GM23338 (cell line): ENCODE measurements at regions not wholly inside any gene's neighbourhood (a gene's known extent, or its start where the extent isn't known, plus 50 kb on each side); places are given as distances from the start of the nearest gene placed in this dataset.

Source experiments
- ATAC-seq: fragments of 200-7000 bp; cut with Tn5 transposase; 3 replicates; pipeline ENCODE4 v1.9.1; 2020
- DNase-seq: peaks from one replicate; pipeline ENCODE4 v3.0.0-alpha.2; 2015; ENCODE audit warnings: low spot score
- H2AFZ ChIP-seq: fragments of 200-600 bp; sonication (generic); 2 replicates; pipeline ENCODE4 v1.8.0; 2016; ENCODE audit warnings: antibody characterized with exemption, mild to moderate bottlenecking, moderate library complexity
- H3F3A ChIP-seq: fragments of 200-600 bp; sonication (generic); replicated peaks from 2 replicates; pipeline ENCODE4 v1.8.0; 2017; ENCODE audit warnings: antibody characterized with exemption, mixed run types, low read depth
- H3K27ac ChIP-seq: fragments of 200-600 bp; sonication (generic); 2 replicates; pipeline ENCODE4 v1.6.1; 2016; ENCODE audit warnings: low read depth
- H3K27me3 ChIP-seq: fragments of 200-600 bp; sonication (generic); 2 replicates; pipeline ENCODE4 v1.8.0; 2016; ENCODE audit warnings: mild to moderate bottlenecking, mixed run types, moderate library complexity; ENCODE audit not compliant: insufficient read depth
- H3K36me3 ChIP-seq: fragments of 200-600 bp; sonication (generic); 2 replicates; pipeline ENCODE4 v1.8.0; 2016; ENCODE audit warnings: mild to moderate bottlenecking; ENCODE audit not compliant: insufficient read depth
- H3K4me1 ChIP-seq: fragments of 200-600 bp; sonication (generic); 2 replicates; pipeline ENCODE4 v1.8.0; 2016; ENCODE audit warnings: mild to moderate bottlenecking, moderate library complexity; ENCODE audit not compliant: insufficient read depth
- H3K4me2 ChIP-seq: fragments of 200-600 bp; sonication (generic); 2 replicates; pipeline ENCODE4 v1.7.1; 2017; ENCODE audit warnings: mixed run types
- H3K4me3 ChIP-seq: fragments of 200-600 bp; sonication (generic); 2 replicates; pipeline ENCODE4 v1.6.1; 2016; ENCODE audit warnings: mixed run types
- H3K79me2 ChIP-seq: fragments of 200-600 bp; sonication (generic); replicated peaks from 2 replicates; pipeline ENCODE4 v1.8.0; 2017; ENCODE audit warnings: mild to moderate bottlenecking; ENCODE audit not compliant: insufficient read depth
- H3K9me2 ChIP-seq: fragments of 200-600 bp; sonication (generic); 2 replicates; pipeline ENCODE4 v1.8.0; 2017; ENCODE audit not compliant: insufficient read depth
- H4K20me1 ChIP-seq: fragments of 200-600 bp; sonication (generic); replicated peaks from 2 replicates; pipeline ENCODE4 v1.8.0; 2017; ENCODE audit warnings: mild to moderate bottlenecking; ENCODE audit not compliant: insufficient read depth
- H3K27ac Mint-ChIP-seq: 2 replicates; pipeline ENCODE4 v1.8.0; 2020; ENCODE audit warnings: inconsistent platforms, mild to moderate bottlenecking, moderate library complexity, mixed read lengths
- H3K27me3 Mint-ChIP-seq: 3 replicates; pipeline ENCODE4 v1.8.0; 2022; ENCODE audit warnings: low read depth, mild to moderate bottlenecking, moderate library complexity, mixed read lengths, inconsistent platforms; ENCODE audit not compliant: insufficient read depth, poor library complexity
- H3K36me3 Mint-ChIP-seq: 3 replicates; pipeline ENCODE4 v1.8.0; 2021; ENCODE audit warnings: low read depth, mild to moderate bottlenecking, inconsistent platforms, moderate library complexity, mixed read lengths
- H3K4me1 Mint-ChIP-seq: 3 replicates; pipeline ENCODE4 v1.8.0; 2020; ENCODE audit warnings: mild to moderate bottlenecking, inconsistent platforms, mixed read lengths
- H3K4me3 Mint-ChIP-seq: 3 replicates; pipeline ENCODE4 v1.8.0; 2021; ENCODE audit warnings: moderate library complexity, mild to moderate bottlenecking, inconsistent platforms, mixed read lengths
- H3K9me3 Mint-ChIP-seq: 3 replicates; pipeline ENCODE4 v1.8.0; 2020; ENCODE audit warnings: moderate library complexity, mild to moderate bottlenecking, inconsistent platforms, mixed read lengths
- CREB1 ChIP-seq: fragments of 250-450 bp; sonication (Bioruptor Pico); IDR thresholded peaks from 2 replicates; pipeline ENCODE4 v1.5.0; 2020; ENCODE audit warnings: low read depth, mild to moderate bottlenecking, moderate library complexity
- CTCF ChIP-seq, 2 experiments: fragments of 200-600 bp in 1 of 2; sonication (generic) in 1 of 2; conservative IDR thresholded peaks; 2 replicates each; pipeline versions ENCODE4 v1.5.1 to v1.6.1; 2016 to 2017; ENCODE audit warnings: antibody characterized with exemption in 2 of 2, low read depth in 2 of 2, mild to moderate bottlenecking in 2 of 2, moderate library complexity in 1 of 2
- ETS1 ChIP-seq: IDR thresholded peaks from 2 replicates; pipeline ENCODE4 v1.6.1; 2016; ENCODE audit warnings: antibody characterized with exemption
- EZH2phosphoT487 ChIP-seq: fragments of 200-600 bp; sonication (generic); IDR thresholded peaks from one replicate; pipeline ENCODE4 v1.8.1; 2018; ENCODE audit warnings: antibody characterized with exemption; ENCODE audit not compliant: unreplicated experiment
- JUNB ChIP-seq: IDR thresholded peaks from one replicate; pipeline ENCODE4 v1.6.1; 2016; ENCODE audit warnings: antibody characterized with exemption; ENCODE audit not compliant: unreplicated experiment
- NANOG ChIP-seq: IDR thresholded peaks from 2 replicates; pipeline ENCODE4 v1.6.1; 2016; ENCODE audit warnings: antibody characterized with exemption, borderline replicate concordance
- POLR2AphosphoS5 ChIP-seq: IDR thresholded peaks from 2 replicates; pipeline ENCODE4 v1.6.1; 2016; ENCODE audit warnings: antibody characterized with exemption, low read depth
- REST ChIP-seq: IDR thresholded peaks from one replicate; pipeline ENCODE4 v1.6.1; 2018; ENCODE audit warnings: antibody characterized with exemption; ENCODE audit not compliant: unreplicated experiment
- STAT1 ChIP-seq: IDR thresholded peaks from one replicate; pipeline ENCODE4 v1.6.1; 2016; ENCODE audit warnings: antibody characterized with exemption; ENCODE audit not compliant: unreplicated experiment
- ZNF114 ChIP-seq: fragments of 250-450 bp; sonication (Bioruptor Pico); IDR thresholded peaks from 2 replicates; pipeline ENCODE4 v1.5.0; 2020; ENCODE audit warnings: mild to moderate bottlenecking, moderate library complexity
- ZNF331 ChIP-seq: fragments of 250-450 bp; sonication (Bioruptor Pico); IDR thresholded peaks from 2 replicates; pipeline ENCODE4 v1.5.0; 2020; ENCODE audit warnings: low read depth, mild to moderate bottlenecking, moderate library complexity

- H3K36me3 Mint-ChIP-seq = no peaks in the 10 kb centered on the region
- H3K27me3 Mint-ChIP-seq = no peaks in the 10 kb centered on the region
- no peaks in the 10 kb centered on the region for H3K27me3 ChIP-seq
- ATAC-seq (no peak), DNase-seq (no peak)
- H3K36me3 ChIP-seq = no peaks in the 10 kb centered on the region
- 0 out of 2 replicates have a peak overlapping the region, but pooled peaks have one; percentile 45 for H2AFZ ChIP-seq
- no peak overlapping the region for H3K27ac Mint-ChIP-seq
- H3K27ac ChIP-seq = no peak overlapping the region
- no peaks in the 10 kb centered on the region for H3K9me3 Mint-ChIP-seq
- peaks cover 28% of the 10 kb centered on the region for H3K4me1 Mint-ChIP-seq
- TF ChIP-seq REST (no peak), ZNF114 (CRISPR knock-in tag) (no peak)
- H3K9me2 ChIP-seq = no peaks in the 10 kb centered on the region
- H3K4me2 ChIP-seq = no peak overlapping the region
- H3K4me3 Mint-ChIP-seq = no peak overlapping the region
- no peak overlapping the region for H3K4me3 ChIP-seq
- H3F3A ChIP-seq = no peaks in the 10 kb centered on the region
- H3K79me2 ChIP-seq = no peaks in the 10 kb centered on the region
- peaks cover 3% of the 10 kb centered on the region; the same call in 1 of the 2 replicates for H3K4me1 ChIP-seq
- no peaks in the 10 kb centered on the region for H4K20me1 ChIP-seq
Observed at GRCh38 chr6:90896075-90896547, 309.2 kb upstream of the MAP3K7 start.

GRCh38 chr6:90895299-90896074, 308.6 kb upstream of the MAP3K7 start:
- H3F3A ChIP-seq = no peaks in the 10 kb centered on the region
- H3K4me2 ChIP-seq = no peak overlapping the region
- no peak for DNase-seq
- H3K4me1 ChIP-seq = peaks cover 9% of the 10 kb centered on the region
- Mint-ChIP-seq H3K9me3 (no peaks in the 10 kb centered on the region), H3K27ac (no peak overlapping the region), H3K4me3 (no peak overlapping the region), H3K4me1 (peaks cover 34% of the 10 kb centered on the region), H3K36me3 (no peaks in the 10 kb centered on the region), H3K27me3 (no peaks in the 10 kb centered on the region)
- no peaks in the 10 kb centered on the region for H4K20me1 ChIP-seq
- no peaks in the 10 kb centered on the region for H3K79me2 ChIP-seq
- ATAC-seq = no peak
- H3K36me3 ChIP-seq = no peaks in the 10 kb centered on the region
- H3K9me2 ChIP-seq = no peaks in the 10 kb centered on the region
- H3K27me3 ChIP-seq = no peaks in the 10 kb centered on the region
- no peak overlapping the region for H3K4me3 ChIP-seq
- no peak overlapping the region for H2AFZ ChIP-seq
- H3K27ac ChIP-seq = no peak overlapping the region
- TF ChIP-seq NANOG = no peak
- no peak for TF ChIP-seq ZNF331 (CRISPR knock-in tag)
- TF ChIP-seq CTCF (conservative IDR thresholded peaks at IDR 0.05; ENCODE audit: low read depth in 2 of 2) = no peak
- TF ChIP-seq CREB1 = no peak
- no peak for TF ChIP-seq POLR2AphosphoS5
- TF ChIP-seq JUNB = no peak
- no peak for TF ChIP-seq ETS1
- no peak for TF ChIP-seq ZNF114 (CRISPR knock-in tag)
- no peak for TF ChIP-seq STAT1
- no peak for TF ChIP-seq EZH2phosphoT487
